ENCODE measurements at regions not wholly inside any gene's neighbourhood (a gene's known extent, or its start where the extent isn't known, plus 50 kb on each side); places are given as distances from the start of the nearest gene placed in this dataset.
"Not testable (repeated sequence)": the region's sequence is repeated elsewhere in the genome, so short reads cannot be mapped to it uniquely, and the experiment has no call there.

- no peak for DNase-seq (ENCODE audit: low read depth in 2 of 2)
These were observed 792.8 kb downstream of the REEP3 start for GRCh38 chr10:64313967-64314366.

GRCh38 chr10:64316416-64316815, 795.2 kb downstream of the REEP3 start:
- DNase-seq (ENCODE audit: low read depth in 2 of 2), result no peak

- DNase-seq (ENCODE audit: low read depth in 2 of 2), result no peak
These were observed 795.6 kb downstream of the REEP3 start for GRCh38 chr10:64316833-64317232.

- no peak for DNase-seq (ENCODE audit: low read depth in 2 of 2)
These were observed 799.2 kb downstream of the REEP3 start for GRCh38 chr10:64320448-64320847.

GRCh38 chr10:64329510-64329909, 808.3 kb downstream of the REEP3 start:
- DNase-seq (ENCODE audit: low read depth in 2 of 2), result no peak

GRCh38 chr10:64332551-64332950, 811.4 kb downstream of the REEP3 start:
- no peak for DNase-seq (ENCODE audit: low read depth in 2 of 2)

- no peak for DNase-seq (ENCODE audit: low read depth in 2 of 2)
These were observed 812.9 kb downstream of the REEP3 start for GRCh38 chr10:64334084-64334483.

- DNase-seq (ENCODE audit: low read depth in 2 of 2), result no peak
These were observed 823.0 kb downstream of the REEP3 start for GRCh38 chr10:64344211-64344610.

- no peak for DNase-seq (ENCODE audit: low read depth in 2 of 2)
These were observed 824.7 kb downstream of the REEP3 start for GRCh38 chr10:64345856-64346255.

GRCh38 chr10:64346389-64346788, 825.2 kb downstream of the REEP3 start:
- no peak for DNase-seq (ENCODE audit: low read depth in 2 of 2)

GRCh38 chr10:64350665-64351064, 829.5 kb downstream of the REEP3 start:
- no peak for DNase-seq (ENCODE audit: low read depth in 2 of 2)

GRCh38 chr10:64358907-64359306, 837.7 kb downstream of the REEP3 start:
- no peak for DNase-seq (ENCODE audit: low read depth in 2 of 2)

- not testable (repeated sequence) for DNase-seq (ENCODE audit: low read depth in 2 of 2)
These were observed 839.0 kb downstream of the REEP3 start for GRCh38 chr10:64360240-64360639.

GRCh38 chr10:64363687-64364086, 842.5 kb downstream of the REEP3 start:
- no peak for DNase-seq (ENCODE audit: low read depth in 2 of 2)

- no peak for DNase-seq (ENCODE audit: low read depth in 2 of 2)
These were observed 844.5 kb downstream of the REEP3 start for GRCh38 chr10:64365663-64366062.

- no peak for DNase-seq (ENCODE audit: low read depth in 2 of 2)
These were observed 847.1 kb downstream of the REEP3 start for GRCh38 chr10:64368298-64368697.

GRCh38 chr10:64369885-64370773, 848.9 kb downstream of the REEP3 start:
- no peak for DNase-seq (ENCODE audit: low read depth in 2 of 2)

GRCh38 chr10:64374346-64374745, 853.1 kb downstream of the REEP3 start:
- DNase-seq (ENCODE audit: low read depth in 2 of 2), result no peak

GRCh38 chr10:64376167-64376566, 855.0 kb downstream of the REEP3 start:
- DNase-seq (ENCODE audit: low read depth in 2 of 2), result no peak

GRCh38 chr10:64379898-64380297, 858.7 kb downstream of the REEP3 start:
- no peak for DNase-seq (ENCODE audit: low read depth in 2 of 2)

- DNase-seq (ENCODE audit: low read depth in 2 of 2), result no peak
These were observed 864.2 kb downstream of the REEP3 start for GRCh38 chr10:64385355-64385754.

- DNase-seq (ENCODE audit: low read depth in 2 of 2), result no peak
These were observed 873.5 kb downstream of the REEP3 start for GRCh38 chr10:64394744-64395143.

- no peak for DNase-seq (ENCODE audit: low read depth in 2 of 2)
These were observed 875.0 kb downstream of the REEP3 start for GRCh38 chr10:64396105-64396708.
